ENCODE measurements at regions not wholly inside any gene's neighbourhood (a gene's known extent, or its start where the extent isn't known, plus 50 kb on each side); places are given as distances from the start of the nearest gene placed in this dataset.

- 47 to 49% methylated on average over 13 to 35 of the region's 35 CpGs for WGBS, 2 donors
Measured at GRCh38 chr21:43361493-43362296, 65.2 kb downstream of the SIK1 start.

GRCh38 chr21:43361127-43361492, 65.8 kb downstream of the SIK1 start:
- H3K9me3 ChIP-seq, result no peaks in the 10 kb centered on the region
- H3K36me3 ChIP-seq (ENCODE audit: low read depth, missing control alignments), result no peaks in the 10 kb centered on the region
- H3K4me1 ChIP-seq, result peaks cover 12% of the 10 kb centered on the region
- intact Hi-C loops (cut with DNase I; ENCODE audit: low total_unique reads), result no loop called here
- WGBS, 2 donors, result 50% methylated on average over 10 of the region's 10 CpGs
- peak overlapping the region; percentile 90 to 93 for H3K27ac ChIP-seq
- no peak overlapping the region for H3K4me3 ChIP-seq
- TF ChIP-seq POLR2A (IDR thresholded peaks at IDR 0.05) (no peak), CTCF (IDR thresholded peaks at IDR 0.05) (no peak)
- H3K27me3 ChIP-seq, result no peaks in the 10 kb centered on the region
- DNase-seq, result peak; percentile 38

More at GRCh38 chr21:43361493-43362296, 65.2 kb downstream of the SIK1 start:
- H3K4me1 ChIP-seq, result peaks cover 12% of the 10 kb centered on the region
- no peaks in the 10 kb centered on the region for H3K9me3 ChIP-seq
- no peaks in the 10 kb centered on the region for H3K27me3 ChIP-seq
- DNase-seq, result peak; percentile 55
- peak overlapping the region; percentile 90 to 93 for H3K27ac ChIP-seq
- H3K36me3 ChIP-seq (ENCODE audit: low read depth, missing control alignments), result no peaks in the 10 kb centered on the region
- no peak overlapping the region for H3K4me3 ChIP-seq
- TF ChIP-seq CTCF (IDR thresholded peaks at IDR 0.05), result no peak
- TF ChIP-seq POLR2A (IDR thresholded peaks at IDR 0.05), result no peak
- intact Hi-C loops (cut with DNase I; ENCODE audit: low total_unique reads), result no loop called here

GRCh38 chr21:43360441-43361126, 66.3 kb downstream of the SIK1 start:
- DNase-seq, result no peak
- H3K4me3 ChIP-seq, result no peak overlapping the region
- no peaks in the 10 kb centered on the region for H3K27me3 ChIP-seq
- WGBS, 2 donors, result 92 to 95% methylated on average over 29 to 31 of the region's 32 CpGs
- no peaks in the 10 kb centered on the region for H3K9me3 ChIP-seq
- no peak for TF ChIP-seq CTCF (IDR thresholded peaks at IDR 0.05)
- no peak for TF ChIP-seq POLR2A (IDR thresholded peaks at IDR 0.05)
- peak overlapping the region in 1 of 2 donors; percentile 93 for H3K27ac ChIP-seq
- intact Hi-C loops (cut with DNase I; ENCODE audit: low total_unique reads), result no loop called here
- H3K4me1 ChIP-seq, result peaks cover 12% of the 10 kb centered on the region
- H3K36me3 ChIP-seq (ENCODE audit: low read depth, missing control alignments), result no peaks in the 10 kb centered on the region

GRCh38 chr21:43358940-43359822, 67.8 kb downstream of the SIK1 start:
- H3K27ac ChIP-seq, result no peak overlapping the region
- no peak for TF ChIP-seq CTCF (IDR thresholded peaks at IDR 0.05)
- no peak for TF ChIP-seq POLR2A (IDR thresholded peaks at IDR 0.05)
- H3K9me3 ChIP-seq, result no peaks in the 10 kb centered on the region
- intact Hi-C loops (cut with DNase I; ENCODE audit: low total_unique reads), result no loop called here
- no peaks in the 10 kb centered on the region for H3K36me3 ChIP-seq (ENCODE audit: low read depth, missing control alignments)
- DNase-seq, result no peak
- WGBS, 2 donors, result 82 to 91% methylated on average over 17 to 28 of the region's 28 CpGs
- H3K4me3 ChIP-seq, result no peak overlapping the region
- peaks cover 12% of the 10 kb centered on the region for H3K4me1 ChIP-seq
- H3K27me3 ChIP-seq, result no peaks in the 10 kb centered on the region
